GM03348 (cell line): ENCODE measurements at regions not wholly inside any gene's neighbourhood (a gene's known extent, or its start where the extent isn't known, plus 50 kb on each side); places are given as distances from the start of the nearest gene placed in this dataset.

Experiments used
- DNase-seq: peaks from one replicate; pipeline ENCODE4 v3.0.0; 2012; ENCODE audit warnings: low spot score

DNA sequence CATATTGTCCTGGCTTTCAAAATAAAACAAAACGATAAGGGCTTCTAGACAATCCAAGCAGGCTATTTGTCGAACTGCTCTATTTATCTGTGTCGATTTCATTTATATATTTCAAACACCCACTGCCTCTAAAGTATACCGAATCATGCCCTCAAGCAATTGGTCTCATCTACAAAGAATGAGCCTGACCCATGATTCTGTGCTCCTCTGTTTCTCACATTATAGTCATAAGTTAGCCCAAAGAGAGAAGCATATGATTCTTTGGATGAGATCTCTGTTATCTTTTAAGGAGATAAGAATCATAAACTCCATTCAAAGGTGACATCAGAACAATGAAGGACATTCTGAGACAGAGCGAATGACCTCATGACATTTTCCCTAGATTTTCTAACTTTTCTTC is 191.1 kb downstream of the MAP2K6 start:
- DNase-seq: no peak

DNA sequence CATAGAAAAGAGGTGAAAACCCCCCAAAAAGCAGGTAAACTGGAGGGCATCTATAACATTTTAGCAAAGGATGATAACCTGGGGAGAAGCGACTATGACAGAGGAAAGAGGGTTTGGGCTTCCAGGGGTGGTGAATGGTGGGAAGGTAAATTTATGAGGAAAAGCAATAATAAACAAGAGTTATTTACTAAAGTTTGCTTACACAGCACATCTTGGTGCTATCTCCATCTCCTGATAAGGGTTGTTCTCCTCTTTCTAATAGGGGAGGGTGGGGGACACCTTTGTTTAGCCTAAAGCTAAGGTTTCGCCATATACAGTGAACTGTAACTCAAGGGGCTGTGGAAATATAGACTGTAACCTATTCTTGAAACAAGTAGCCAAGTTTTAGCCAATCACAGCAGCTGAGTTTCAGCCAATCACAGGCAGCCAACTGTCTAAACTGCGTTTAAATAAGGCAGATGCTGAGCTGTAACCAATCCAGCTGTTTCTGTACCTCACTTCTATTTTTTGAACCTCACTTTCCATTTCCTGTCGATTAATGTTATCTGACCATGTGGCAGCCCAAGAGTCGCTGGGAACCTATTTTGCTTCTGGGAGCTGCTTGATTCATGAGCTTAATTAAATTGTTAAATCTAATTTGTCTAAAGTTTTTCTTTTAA is 191.8 kb downstream of the MAP2K6 start:
- no peak for DNase-seq

DNA sequence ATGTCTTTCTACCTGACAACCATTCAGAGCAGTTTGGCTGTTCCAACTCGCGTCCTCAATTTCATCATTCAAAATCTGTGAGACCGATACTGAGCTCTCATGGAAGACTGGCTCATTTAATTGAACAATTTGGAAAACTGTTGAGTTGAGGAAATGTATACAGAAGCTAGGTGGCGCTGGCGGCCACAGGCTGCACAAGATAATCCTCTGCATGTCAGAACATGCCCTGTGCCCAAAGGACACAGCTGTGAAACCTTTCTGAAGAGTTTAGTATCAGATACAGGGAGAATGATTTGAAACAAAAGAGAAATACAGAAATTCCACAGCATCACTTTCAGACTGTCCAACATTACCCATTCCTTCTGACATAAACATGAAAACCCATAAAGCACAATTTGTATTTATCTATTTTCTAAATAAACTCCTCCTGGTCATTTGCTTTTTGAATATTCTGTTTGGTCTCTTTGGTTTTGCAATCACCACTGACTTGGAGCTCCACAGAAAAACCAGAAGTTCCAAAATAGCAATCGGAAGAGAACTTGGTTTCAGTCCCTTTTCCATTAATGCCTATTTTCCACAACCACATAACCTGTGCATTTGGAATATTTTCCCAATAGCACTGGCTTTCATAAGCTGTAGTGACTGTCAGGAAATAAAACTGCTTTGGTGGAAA is 192.8 kb downstream of the MAP2K6 start:
- peak; percentile 60 for DNase-seq

DNA sequence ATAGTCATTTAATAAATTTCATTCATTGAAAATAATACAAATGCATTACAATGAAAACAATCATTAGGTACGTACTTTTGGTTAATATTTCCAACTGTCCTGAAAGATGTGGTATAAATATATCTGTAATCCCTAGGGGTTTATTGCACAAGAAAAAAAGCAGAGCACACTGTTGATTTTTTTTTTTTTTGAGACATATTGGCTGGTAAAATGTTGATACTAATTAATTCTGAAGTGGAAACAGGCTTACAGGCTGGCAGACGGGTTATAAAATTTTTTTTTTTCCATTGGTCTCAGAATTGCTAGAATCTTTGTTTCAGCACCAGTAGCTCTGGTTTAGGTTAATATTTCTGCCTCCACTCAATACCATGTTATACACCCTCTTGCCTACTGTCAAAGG is 193.6 kb downstream of the MAP2K6 start:
- no peak for DNase-seq

DNA sequence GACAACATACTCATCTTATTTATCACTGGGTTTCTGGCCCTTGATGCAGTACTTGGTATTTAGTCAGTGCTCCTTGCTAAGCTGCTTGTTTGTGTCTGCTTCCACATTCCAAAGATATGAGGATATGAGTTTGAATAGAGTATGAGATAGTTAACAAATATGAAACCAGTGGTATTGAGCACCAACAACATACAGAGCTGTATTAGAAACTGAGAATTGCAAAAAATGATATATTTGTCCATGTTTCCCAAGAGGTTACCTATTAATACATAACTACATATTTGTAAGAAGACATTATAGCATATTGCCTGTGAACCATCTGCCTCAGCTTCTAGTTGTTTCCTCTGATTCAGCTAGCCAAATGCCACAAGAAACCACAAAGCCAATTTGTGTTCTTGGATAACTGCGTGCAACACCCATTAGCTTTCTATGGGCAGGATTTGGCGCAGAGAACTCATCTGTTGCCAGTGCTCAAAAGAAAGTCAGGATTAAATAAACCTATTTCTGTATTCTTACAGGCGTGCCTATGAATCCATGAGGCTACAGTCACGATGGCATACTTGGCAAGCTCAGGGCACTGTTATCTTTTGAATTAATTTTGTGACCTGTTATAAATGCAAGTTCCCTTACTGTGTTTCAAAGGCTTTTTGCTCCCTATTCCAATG is 194.4 kb downstream of the MAP2K6 start:
- DNase-seq: peak; percentile 61

DNA sequence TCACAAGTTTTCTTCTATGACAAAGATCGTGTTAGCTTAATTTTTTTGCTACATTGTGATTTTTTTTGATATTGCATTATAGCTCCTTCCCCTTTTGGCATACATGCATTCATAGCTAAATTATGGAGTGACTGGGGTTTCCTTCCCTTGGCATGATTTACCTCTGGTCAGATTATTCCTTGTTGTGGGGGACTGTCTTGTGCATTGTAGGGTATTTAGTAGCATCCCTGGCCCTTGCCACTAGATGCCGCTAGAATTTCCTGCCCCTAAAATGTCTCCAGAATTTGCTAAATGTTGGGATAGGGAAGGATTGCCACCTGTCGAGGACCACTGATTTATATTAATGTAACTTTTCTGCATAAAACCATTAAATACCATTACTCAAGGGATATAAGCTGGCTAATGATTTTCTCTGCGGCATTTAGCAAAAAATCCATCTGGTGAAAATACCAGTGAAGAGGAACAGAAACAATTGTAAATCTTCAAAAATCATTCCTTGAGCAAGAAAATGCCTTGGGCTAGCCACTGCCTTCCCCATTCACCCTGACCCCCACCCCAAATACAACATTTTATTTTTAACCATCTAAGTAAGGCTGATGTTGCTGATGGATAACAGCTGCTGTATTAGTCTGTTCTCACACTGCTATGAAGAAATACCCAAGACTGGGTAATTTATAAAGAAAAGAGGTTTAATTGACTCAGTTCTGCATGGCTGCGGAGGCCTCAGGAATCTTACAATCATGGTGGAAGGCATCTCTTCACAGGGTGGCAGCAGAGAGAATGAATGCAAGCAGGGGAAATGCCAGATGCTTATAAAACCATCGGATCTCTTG is 195.2 kb downstream of the MAP2K6 start:
- peak; percentile 47 for DNase-seq

DNA sequence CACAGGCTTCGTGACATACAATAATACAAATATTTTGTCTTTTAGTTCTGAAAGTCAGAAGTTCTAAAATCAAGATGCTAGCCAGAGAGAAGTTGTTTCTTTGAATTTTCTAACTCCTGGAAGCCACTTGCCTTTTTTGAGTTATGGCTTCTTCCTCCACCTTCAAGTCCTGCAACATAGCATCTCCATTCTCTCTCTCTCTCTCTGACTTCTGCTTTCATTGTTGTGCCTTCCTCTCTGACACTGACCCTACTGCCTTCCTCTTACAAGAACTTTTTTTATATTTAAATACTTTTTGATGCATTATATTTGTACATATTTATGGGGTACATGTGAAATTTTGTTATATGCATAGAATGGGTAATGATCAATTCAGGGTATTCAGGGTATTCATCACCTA is 205.9 kb downstream of the MAP2K6 start:
- no peak for DNase-seq

DNA sequence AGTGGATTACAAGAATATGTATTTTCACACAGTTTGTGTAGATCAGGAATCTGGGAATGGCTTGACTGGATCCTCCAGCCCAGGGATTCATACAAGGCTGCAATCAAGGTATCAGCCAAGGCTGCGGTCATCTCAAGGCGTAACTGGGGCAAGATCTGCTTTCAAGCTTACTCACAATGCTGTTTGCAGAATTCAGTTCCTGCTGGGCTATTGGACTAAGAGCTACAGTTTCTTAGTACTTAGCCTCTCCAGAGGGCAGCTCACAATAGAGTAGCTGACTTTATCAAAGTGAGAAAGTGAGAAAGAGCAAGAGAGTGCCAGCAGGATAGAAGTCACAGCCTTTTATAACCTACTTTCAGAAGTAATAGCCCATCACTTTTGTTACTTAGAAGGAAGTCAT is 211.0 kb downstream of the MAP2K6 start:
- DNase-seq: no peak

DNA sequence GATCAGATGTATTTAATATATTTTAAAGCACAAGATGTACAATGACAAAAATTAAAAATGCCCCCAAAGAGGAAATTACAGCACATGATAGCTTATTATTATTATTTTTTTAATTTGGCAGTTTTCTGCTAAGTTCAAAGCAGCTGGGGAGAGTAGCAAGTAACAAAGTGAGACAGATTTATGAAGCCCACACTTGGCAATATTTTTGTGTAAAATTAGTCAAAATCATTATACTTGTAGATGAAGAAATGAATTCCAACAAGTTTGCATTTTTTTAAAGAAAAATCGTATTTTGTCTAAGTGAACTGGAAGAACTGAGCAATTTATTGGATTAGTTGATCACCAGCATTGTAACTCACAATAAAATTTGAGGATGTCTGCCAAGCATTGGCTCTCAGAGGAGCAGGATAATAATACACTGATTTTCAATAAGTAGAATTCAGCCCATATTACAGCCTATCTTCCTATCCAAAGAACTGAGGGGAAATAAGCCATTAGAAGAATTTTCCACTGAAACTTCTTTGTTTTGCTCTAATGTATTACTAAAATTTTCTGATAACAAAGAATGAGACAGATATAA is 215.6 kb downstream of the MAP2K6 start:
- DNase-seq: no peak

DNA sequence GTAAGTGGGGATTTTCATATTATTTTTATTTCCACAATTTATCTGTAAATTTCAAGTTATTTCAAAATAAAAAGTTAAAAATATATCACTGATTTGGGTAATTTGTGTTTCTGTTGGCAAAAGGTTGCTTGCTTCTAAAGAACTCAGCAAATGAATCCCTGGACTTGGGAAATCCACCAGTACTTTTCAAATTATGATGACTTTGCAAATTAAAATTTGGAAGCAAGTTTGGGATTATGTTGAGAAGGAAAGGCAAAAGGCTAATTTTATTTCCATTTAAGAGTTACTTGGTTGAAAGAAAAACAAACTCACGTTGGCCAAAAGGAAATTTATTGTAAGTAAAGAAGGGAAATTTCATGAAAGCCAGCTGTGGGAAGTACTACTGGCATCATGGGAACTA is 220.3 kb downstream of the MAP2K6 start:
- DNase-seq: no peak

DNA sequence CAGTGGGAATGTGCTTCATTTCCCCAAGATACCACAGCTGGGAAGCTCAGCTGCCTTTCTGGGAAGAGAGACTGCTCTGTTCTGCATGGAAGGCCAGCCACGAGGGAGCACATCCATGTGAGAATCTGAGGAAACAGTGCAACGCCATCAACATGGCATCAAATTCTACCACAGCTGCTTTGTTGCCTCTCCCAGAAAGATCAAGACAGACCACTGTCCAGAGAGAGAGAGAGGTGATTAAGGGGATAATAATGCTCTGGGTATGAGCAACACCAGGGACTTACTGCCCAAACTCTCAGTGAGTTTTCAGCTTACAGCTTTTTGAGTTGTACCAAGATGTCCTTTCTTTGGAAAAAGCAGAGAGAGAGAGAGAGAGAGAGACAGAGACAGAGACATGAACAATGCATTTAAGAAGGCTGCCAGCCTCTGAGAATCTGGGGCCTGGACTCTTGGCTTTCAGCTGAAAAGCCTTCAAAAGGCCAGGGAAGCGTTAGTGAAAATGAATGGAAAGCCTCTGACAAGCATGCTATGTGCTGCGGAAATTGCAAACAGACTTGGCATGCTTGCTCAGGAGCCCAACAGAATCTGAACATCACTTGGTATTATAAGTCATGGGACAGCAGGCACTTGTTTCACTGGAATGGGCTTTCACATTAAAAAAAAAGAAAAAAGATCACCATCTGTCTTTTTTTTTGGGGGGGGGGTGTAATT is 223.1 kb downstream of the MAP2K6 start:
- peak; percentile 48 for DNase-seq

DNA sequence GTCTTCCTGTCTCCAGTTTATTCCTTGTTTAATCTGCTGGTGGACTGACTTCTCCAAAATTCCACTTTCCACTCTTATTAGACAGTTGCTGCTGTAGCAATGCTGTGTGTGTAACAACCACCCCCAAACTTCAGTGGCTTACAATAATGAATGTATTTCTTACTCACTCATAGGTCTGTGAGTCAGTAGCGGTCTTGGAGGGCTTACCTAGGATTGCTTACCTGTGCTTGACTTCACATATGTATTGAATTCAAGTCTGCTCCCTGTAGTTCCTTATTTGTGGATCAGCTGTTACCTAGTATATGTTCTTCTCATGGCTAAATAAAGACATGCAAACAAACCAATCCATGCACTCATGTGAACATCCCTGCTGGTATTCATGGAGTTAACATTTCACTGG is 224.6 kb downstream of the MAP2K6 start:
- no peak for DNase-seq

DNA sequence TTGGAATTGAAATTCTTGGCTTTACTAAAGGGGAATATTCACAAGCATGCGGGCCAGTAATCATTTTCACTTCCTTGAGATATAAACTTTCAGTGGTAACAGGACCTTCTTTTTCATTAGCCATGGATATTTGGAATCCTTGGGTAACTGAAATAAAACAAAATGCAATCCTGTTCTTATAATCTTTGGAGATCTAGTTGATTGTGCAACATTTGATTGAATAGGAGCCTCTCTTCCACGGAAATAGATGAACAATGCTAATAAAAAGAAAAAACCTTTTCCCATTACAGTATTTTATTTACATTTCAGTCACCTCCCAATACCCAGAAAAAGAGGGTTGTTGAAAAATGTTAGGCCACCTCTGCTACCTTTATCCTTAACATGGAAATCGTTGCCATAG is 225.6 kb downstream of the MAP2K6 start:
- no peak for DNase-seq

DNA sequence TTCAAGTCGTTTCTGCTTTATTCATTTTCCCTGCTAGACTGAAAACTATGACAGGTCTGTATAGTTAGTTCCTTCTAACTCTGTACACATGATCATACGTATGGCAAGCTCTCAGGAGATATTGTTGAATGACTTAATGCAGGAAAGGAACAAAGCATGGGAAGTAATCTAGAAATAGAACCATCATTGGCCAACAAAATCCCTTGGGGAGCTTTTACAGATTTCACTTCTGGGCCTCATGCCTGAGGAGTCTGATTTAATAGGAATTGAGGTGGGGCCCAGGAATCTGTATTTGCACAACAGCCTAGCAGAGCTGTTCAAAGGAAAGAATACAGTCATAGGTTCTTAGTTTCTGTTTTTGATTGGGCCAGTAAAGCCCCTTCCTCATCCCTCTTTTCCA is 229.2 kb downstream of the MAP2K6 start:
- peak; percentile 3 for DNase-seq

DNA sequence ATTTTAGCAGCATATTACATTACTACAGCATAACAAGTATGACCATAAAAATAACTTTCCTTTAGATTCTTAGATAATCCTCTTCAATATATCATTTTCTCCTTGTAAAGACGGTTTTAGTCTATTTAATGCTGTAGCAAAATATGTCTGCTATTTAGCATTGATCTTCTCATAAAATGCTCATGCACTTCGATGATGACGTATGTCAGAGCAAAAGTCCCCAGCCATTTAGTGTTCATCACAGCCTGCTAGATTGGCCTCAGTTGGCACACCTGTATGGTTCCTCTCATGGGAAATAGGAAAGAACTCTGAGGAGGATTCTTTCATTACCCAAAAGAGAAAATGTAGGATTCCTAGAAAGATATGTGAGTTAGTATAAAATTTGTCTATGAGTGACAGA is 232.2 kb downstream of the MAP2K6 start:
- DNase-seq: no peak

DNA sequence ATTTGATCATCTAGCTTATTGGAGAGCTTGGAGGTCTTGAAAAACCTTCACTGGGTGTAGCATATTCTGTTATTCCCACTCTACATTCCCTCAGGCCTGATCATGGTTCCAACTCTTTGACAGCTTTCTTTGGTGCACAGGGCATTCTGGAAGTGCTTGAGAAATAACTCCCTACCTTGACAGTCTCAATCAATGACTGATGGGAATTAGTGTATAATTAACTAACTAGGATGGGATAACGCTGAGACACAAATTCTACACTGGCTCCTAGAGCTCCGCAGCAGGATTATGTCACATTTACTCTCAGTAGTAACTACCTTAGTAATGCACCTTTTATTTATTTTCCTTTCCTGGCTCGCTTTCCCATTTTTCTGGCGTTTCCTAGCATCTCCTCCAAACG is 236.4 kb downstream of the MAP2K6 start:
- no peak for DNase-seq

DNA sequence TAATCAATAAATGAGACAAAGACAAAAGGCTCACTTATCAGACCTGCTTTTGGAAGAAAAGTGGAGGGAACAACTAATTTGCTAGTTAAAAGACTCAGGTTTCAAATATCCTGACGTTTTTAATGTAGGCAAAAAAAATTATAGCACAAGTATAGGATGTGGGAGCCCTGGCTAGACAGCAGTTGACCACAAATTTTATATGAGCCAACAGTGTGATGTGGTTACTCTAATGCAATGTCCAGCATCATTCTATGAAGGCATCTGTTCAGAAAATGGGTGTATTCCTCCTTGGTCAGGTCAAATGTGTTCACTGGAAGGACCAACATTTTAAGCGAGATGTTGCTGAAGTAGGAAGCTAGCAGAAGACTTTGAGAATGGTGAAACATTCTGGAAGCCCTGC is 237.4 kb downstream of the MAP2K6 start:
- no peak for DNase-seq

DNA sequence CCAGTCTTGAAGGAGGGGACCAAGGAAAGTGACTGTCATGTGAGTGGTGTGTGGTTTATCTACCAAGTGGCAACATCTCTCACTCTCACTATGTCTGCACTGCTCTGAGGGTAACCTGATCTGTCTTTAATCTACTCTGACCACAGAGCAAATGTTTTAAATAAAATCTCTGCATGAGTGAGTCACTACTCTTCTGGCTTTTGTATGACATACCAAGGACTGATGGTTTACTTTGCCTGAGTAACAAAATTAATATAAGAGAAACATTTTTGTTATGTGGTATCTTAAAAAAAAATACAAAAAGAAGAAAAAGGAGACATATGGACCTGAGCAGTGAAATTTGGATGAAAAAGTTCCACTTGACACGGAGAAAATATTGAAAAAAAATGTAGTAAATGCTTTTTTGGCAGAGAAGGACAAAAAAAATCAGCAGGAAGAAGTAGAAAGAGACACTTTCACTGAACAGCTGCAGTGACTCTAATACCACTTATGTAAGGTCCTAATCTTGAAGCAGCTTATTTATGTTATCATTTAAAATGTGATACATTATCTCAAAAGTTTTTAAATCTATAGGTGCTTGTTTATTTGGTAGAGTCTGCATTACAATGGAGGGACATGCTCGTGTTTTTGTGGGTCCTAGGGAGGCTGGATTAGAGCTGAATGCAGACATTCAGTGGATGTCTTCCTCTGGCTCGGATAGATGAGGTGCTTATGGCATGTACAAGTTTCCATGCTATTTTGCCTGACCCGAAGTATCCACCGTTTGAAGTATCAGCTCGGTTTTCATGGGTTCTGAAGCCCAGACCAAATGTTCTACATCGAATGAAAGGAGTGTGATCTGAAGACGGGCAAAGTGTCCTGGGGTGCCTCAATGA is 240.7 kb downstream of the MAP2K6 start:
- peak; percentile 72 for DNase-seq

DNA sequence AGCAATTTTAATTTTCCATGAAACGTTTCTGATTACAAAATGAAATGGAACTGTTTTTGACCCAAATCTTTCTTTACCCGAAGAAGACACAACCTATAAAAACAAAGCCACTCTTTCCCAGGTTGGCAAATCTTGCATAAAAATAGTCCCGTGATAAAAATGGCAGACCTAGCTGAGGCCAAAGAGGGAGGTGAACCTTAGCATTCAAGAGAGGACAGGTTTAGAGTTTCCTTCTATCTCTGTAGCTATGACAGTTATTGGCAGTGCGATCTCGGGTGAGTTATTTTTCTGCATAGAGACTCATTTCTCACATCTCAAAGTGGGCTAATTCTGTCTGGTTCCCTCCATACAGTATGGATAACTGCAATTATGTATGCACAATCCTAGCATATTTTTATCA is 241.4 kb downstream of the MAP2K6 start:
- no peak for DNase-seq

DNA sequence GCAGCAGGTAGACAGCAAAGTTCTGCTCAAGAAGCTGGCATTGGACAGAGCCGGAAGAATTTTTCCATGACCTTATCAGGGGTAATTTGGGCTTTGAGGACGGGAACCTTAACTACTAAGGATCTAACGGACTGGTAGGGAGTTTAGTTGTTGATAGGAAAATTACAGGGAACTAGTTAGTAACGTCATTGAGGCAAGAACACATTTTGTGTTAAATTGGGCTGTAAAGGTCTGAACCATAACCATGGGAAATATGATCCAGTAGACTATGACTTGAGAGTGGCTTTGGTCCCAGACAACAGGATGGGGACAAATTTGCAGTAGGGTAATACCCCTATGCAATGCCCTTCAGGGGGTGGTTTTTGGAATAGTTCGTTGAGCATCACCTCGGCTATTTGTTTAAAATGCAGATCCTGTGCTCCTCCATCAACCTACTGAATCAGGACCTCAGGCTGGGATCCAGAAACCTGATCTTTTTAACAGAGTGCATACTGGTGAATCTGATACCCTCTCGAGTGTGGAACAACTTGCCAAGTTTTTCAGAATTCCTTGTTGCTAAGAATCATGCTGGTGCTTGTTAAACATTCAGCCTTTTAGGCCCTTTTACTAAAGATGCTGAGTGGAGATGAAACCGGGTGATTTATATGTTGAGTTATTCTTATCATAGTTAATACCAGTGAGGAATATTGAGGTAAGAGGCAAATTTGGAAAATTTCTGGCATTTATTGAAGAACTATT is 255.1 kb downstream of the MAP2K6 start:
- DNase-seq: no peak
